HEK293T (cell line): ENCODE measurements at regions not wholly inside any gene's neighbourhood (a gene's known extent, or its start where the extent isn't known, plus 50 kb on each side); places are given as distances from the start of the nearest gene placed in this dataset.
"Not testable (repeated sequence)": the region's sequence is repeated elsewhere in the genome, so short reads cannot be mapped to it uniquely, and the experiment has no call there.

Experiments used
- CTCF ChIA-PET: fragments of 350-600 bp; formaldehyde crosslinking; extraction: SDS; loops from one replicate; lab custom pipeline; 2021; ENCODE audit warnings: antibody characterized with exemption, inconsistent platforms; lab: Yijun Ruan, JAX
- POLR2A ChIA-PET: fragments of 350-600 bp; formaldehyde crosslinking; extraction: SDS; loops from one replicate; lab custom pipeline; 2020; ENCODE audit warnings: antibody characterized with exemption, inconsistent platforms; lab: Yijun Ruan, JAX
- DNase-seq: peaks from one replicate; pipeline ENCODE4 v3.0.0; 2012; ENCODE audit warnings: mixed read lengths; ENCODE audit errors: extremely low spot score
- ARNT ChIP-seq: fragments of 450-650 bp; IDR thresholded peaks from 2 replicates; pipeline ENCODE4 v1.6.1; 2017; ENCODE audit warnings: mild to moderate bottlenecking
- BHLHE40 ChIP-seq: fragments of 450-650 bp; IDR thresholded peaks from 2 replicates; pipeline ENCODE4 v1.6.1; 2016; ENCODE audit warnings: mild to moderate bottlenecking, moderate library complexity, borderline replicate concordance
- CTBP1 ChIP-seq: fragments of 450-650 bp; IDR thresholded peaks from 2 replicates; pipeline ENCODE4 v1.6.1; 2016; ENCODE audit warnings: borderline replicate concordance
- ELF4 ChIP-seq: fragments of 450-650 bp; IDR thresholded peaks from 2 replicates; pipeline ENCODE4 v1.6.1; 2017; ENCODE audit warnings: antibody characterized with exemption
- FOXA1 ChIP-seq: fragments of 450-650 bp; IDR thresholded peaks from 2 replicates; pipeline ENCODE4 v1.6.1; 2016; ENCODE audit warnings: mild to moderate bottlenecking
- FOXK2 ChIP-seq: fragments of 450-650 bp; IDR thresholded peaks from 2 replicates; pipeline ENCODE4 v1.6.1; 2016; ENCODE audit warnings: mild to moderate bottlenecking
- FOXM1 ChIP-seq: fragments of 450-650 bp; IDR thresholded peaks from 2 replicates; pipeline ENCODE4 v1.6.1; 2017; ENCODE audit warnings: mild to moderate bottlenecking, borderline replicate concordance
- HDGF ChIP-seq: fragments of 450-650 bp; IDR thresholded peaks from 2 replicates; pipeline ENCODE4 v1.6.1; 2017; ENCODE audit warnings: antibody characterized with exemption, borderline replicate concordance
- L3MBTL2 ChIP-seq: fragments of 450-650 bp; conservative IDR thresholded peaks from 2 replicates; pipeline ENCODE4 v1.6.1; 2016; ENCODE audit warnings: mild to moderate bottlenecking
- LEF1 ChIP-seq: fragments of 450-650 bp; IDR thresholded peaks from 2 replicates; pipeline ENCODE4 v1.6.1; 2017; ENCODE audit warnings: mild to moderate bottlenecking, borderline replicate concordance
- NFRKB ChIP-seq: fragments of 450-650 bp; IDR thresholded peaks from 2 replicates; pipeline ENCODE4 v1.6.1; 2016; ENCODE audit warnings: mild to moderate bottlenecking, moderate library complexity
- SP1 ChIP-seq: fragments of 450-650 bp; IDR thresholded peaks from 2 replicates; pipeline ENCODE4 v1.6.1; 2017
- SUZ12 ChIP-seq: fragments of 450-650 bp; IDR thresholded peaks from 2 replicates; pipeline ENCODE4 v1.6.1; 2016; ENCODE audit warnings: mild to moderate bottlenecking
- TARDBP ChIP-seq: fragments of 450-650 bp; IDR thresholded peaks from 2 replicates; pipeline ENCODE4 v1.6.1; 2016
- ZNF384 ChIP-seq: fragments of 450-650 bp; IDR thresholded peaks from 2 replicates; pipeline ENCODE4 v1.6.1; 2016
- TF ChIP-seq, protein P1 (sequence below): fragments of 450-650 bp; IDR thresholded peaks from 2 replicates; pipeline ENCODE4 v1.6.1; 2016

DNA sequence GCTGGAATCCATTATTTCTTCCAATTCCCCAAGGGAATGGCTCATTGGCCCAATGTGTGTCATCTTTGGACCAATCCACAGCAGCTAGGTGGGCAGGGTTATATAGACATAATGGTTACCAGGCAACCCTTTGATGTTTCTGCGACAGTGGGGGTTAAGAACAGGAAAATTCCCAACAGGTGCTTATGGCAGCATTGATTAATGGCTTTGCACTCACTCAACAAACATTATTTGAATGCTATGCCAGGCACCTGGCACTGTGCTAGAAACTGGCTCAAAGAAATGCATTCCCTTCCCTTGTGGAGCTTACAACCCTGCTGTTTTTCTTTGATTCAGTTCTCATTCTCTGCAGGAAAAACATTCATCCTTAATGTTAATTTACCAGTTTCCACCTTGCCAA, 1221.0 kb downstream of the AACS start:
- no peak for TF ChIP-seq BHLHE40
- TF ChIP-seq ZNF384 = no peak
- no peak for TF ChIP-seq L3MBTL2
- TF ChIP-seq TARDBP = no peak
- TF ChIP-seq, protein P1, sequence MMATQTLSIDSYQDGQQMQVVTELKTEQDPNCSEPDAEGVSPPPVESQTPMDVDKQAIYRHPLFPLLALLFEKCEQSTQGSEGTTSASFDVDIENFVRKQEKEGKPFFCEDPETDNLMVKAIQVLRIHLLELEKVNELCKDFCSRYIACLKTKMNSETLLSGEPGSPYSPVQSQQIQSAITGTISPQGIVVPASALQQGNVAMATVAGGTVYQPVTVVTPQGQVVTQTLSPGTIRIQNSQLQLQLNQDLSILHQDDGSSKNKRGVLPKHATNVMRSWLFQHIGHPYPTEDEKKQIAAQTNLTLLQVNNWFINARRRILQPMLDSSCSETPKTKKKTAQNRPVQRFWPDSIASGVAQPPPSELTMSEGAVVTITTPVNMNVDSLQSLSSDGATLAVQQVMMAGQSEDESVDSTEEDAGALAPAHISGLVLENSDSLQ = no peak
- TF ChIP-seq FOXA1 = no peak
- TF ChIP-seq SP1 = no peak
- TF ChIP-seq NFRKB = no peak
- no peak for TF ChIP-seq HDGF
- no peak for TF ChIP-seq ARNT
- TF ChIP-seq FOXK2 = no peak
- no peak for TF ChIP-seq ELF4
- no peak for DNase-seq
- POLR2A ChIA-PET = no interaction called here
- CTCF ChIA-PET = no interaction called here

DNA sequence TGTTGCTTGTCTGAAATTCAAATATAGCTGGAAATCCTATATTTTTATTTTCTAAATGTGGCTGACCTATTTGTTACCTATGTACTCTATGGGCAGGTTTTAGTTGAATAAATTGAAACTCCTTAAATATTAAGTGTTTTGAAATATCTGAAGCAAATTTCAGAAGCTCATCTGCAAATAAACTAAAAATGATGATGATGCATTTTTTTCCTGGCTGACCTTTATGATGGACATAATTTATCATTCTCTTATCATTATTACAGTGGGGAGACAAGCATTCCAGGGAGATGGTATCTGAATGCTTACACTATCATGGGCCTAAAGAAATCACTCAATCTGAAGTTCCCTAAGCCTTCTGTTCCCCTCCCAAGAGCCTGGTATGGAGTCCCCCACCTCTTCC, 1225.2 kb downstream of the AACS start:
- ChIA-PET POLR2A (no interaction called here), CTCF (no interaction called here)
- no peak for DNase-seq
- TF ChIP-seq LEF1 (no peak), SUZ12 (no peak), CTBP1 (no peak), FOXA1 (no peak), ELF4 (no peak), ARNT (no peak), FOXK2 (no peak), HDGF (no peak), SP1 (no peak), NFRKB (no peak), L3MBTL2 (no peak), ZNF384 (no peak), FOXM1 (no peak), BHLHE40 (no peak)

- CTCF ChIA-PET, POLR2A ChIA-PET, DNase-seq: not testable (repeated sequence)
Observed at GRCh38 chr12:126291987-126292386, 1226.8 kb downstream of the AACS start.

- no peak for DNase-seq
- ChIA-PET POLR2A (no interaction called here), CTCF (no interaction called here)
- TF ChIP-seq NFRKB (no peak), SP1 (no peak), FOXA1 (no peak), TARDBP (no peak), SUZ12 (no peak), FOXK2 (no peak), BHLHE40 (no peak), ZNF384 (no peak), ARNT (no peak), HDGF (no peak), L3MBTL2 (no peak), CTBP1 (no peak), FOXM1 (no peak), ELF4 (no peak), LEF1 (no peak)
- TF ChIP-seq, protein P1 = no peak
Observed at GRCh38 chr12:126295652-126296051, 1230.4 kb downstream of the AACS start.

DNA sequence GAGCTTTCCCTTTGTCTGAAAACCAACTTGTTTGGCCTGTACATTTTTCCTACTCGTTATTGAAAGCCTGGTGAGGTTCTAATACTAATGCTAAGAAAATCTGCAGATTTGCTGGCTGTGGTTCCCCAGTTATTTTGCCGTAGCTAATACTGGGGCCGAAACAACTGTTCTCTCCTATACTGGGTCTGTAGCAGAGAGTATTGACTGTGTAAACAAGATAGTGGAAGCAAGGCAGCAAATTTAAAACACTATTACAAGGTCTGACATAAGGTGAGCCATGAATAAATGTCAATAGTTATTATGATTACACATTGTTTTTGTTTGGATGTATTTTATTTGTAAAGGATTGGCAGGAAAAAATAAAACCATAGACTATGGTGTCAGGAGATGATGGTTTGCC, 1244.0 kb downstream of the AACS start:
- POLR2A ChIA-PET = no interaction called here
- DNase-seq = no peak
- TF ChIP-seq CTBP1 = no peak
- TF ChIP-seq ZNF384 = no peak
- TF ChIP-seq FOXK2 = no peak
- no peak for TF ChIP-seq L3MBTL2
- TF ChIP-seq BHLHE40 = no peak
- TF ChIP-seq, protein P1 = no peak
- TF ChIP-seq FOXM1 = no peak
- no peak for TF ChIP-seq SUZ12
- TF ChIP-seq NFRKB = no peak
- TF ChIP-seq SP1 = no peak
- no peak for TF ChIP-seq HDGF
- CTCF ChIA-PET = no interaction called here

DNA sequence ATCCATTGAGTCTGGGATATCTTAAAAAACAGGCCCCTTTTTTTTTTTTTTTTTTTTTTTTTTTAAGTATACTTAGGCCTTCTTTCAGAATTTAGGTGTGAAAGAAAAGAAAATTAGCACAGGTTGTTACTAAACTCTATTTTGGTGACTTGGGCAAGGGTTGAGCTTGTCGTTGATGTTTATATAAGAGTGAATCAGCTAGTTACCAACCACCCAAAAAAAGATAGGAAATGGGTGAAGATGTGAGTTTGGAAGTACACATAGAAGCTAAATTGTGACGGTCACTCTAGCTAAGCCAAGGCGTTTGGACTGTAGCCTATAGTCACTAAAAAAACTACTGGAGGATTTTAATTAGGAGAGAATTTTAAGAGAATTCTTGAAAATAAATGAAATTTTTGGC, 1247.2 kb downstream of the AACS start:
- POLR2A ChIA-PET = no interaction called here
- DNase-seq = no peak
- CTCF ChIA-PET = no interaction called here
- TF ChIP-seq CTBP1 = no peak
- TF ChIP-seq HDGF = no peak
- TF ChIP-seq, protein P1 = no peak
- no peak for TF ChIP-seq TARDBP
- TF ChIP-seq LEF1 = no peak
- TF ChIP-seq SP1 = no peak
- TF ChIP-seq FOXM1 = no peak
- TF ChIP-seq L3MBTL2 = no peak
- no peak for TF ChIP-seq ELF4
- TF ChIP-seq SUZ12 = no peak
- TF ChIP-seq NFRKB = no peak
- TF ChIP-seq BHLHE40 = no peak

DNA sequence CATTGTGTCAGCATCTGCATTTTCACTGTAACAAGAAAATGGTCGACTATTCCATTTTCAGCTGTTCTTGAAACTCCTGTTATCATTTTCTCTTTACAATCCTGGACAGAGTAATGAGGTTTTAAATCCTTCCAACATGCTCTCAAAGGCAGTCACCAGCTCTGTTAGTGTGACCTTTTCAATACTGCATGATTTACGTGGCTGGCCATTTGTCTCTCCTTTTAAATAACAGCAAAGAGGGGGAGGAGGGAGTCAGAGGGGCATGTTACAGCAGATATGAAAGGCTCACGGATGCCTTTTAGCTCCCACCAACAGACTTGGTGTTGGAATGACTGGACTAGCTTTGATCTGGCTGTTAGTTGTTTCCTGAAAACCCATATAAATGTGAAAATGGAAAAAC, 1251.2 kb downstream of the AACS start:
- ChIA-PET POLR2A (no interaction called here), CTCF (no interaction called here)
- DNase-seq = no peak
- TF ChIP-seq ZNF384 (no peak), TARDBP (no peak), SP1 (no peak), FOXK2 (no peak), ARNT (no peak), ELF4 (no peak), CTBP1 (no peak), L3MBTL2 (no peak)
- TF ChIP-seq, protein P1 = no peak
